Epithelial cell of esophagus (primary cell): ENCODE measurements at regions not wholly inside any gene's neighbourhood (a gene's known extent, or its start where the extent isn't known, plus 50 kb on each side); places are given as distances from the start of the nearest gene placed in this dataset.
"Not testable (repeated sequence)": the region's sequence is repeated elsewhere in the genome, so short reads cannot be mapped to it uniquely, and the experiment has no call there.

ENCODE experiments used
- DNase-seq: peaks from one replicate; pipeline ENCODE4 v3.0.0; 2010; ENCODE audit warnings: low read depth
- H3K4me3 ChIP-seq: 2 replicates; pipeline ENCODE4 v1.5.1; 2011; ENCODE audit warnings: mild to moderate bottlenecking, low read length, control low read depth
- TF ChIP-seq, protein P1 (sequence below): IDR thresholded peaks from 2 replicates; pipeline ENCODE4 v1.5.1; 2011; ENCODE audit warnings: low read depth, mild to moderate bottlenecking, low read length, control low read depth, inconsistent platforms; ENCODE audit not compliant: insufficient read depth; ENCODE audit errors: missing control alignments

DNA sequence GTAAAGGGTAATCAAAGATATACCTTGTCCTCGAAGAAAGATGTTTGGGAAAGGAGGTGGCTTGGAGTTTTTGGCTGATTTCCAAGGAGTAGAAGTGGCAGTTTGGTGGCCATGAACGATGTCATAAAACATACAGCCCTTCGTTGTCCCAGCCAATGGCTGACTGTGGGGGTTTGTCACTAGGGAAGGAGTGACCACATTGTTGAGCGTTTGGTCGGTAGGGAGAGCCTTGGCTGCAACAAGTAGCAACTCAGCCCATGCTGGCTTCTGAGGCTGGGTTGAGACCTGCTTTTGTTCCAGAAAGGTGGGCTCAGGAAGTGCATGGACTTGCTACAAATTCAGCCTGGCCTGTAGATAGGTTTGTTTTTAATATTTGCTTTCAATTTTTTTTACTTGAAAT lies 128.3 kb downstream of the BOD1 start:
- TF ChIP-seq, protein P1, sequence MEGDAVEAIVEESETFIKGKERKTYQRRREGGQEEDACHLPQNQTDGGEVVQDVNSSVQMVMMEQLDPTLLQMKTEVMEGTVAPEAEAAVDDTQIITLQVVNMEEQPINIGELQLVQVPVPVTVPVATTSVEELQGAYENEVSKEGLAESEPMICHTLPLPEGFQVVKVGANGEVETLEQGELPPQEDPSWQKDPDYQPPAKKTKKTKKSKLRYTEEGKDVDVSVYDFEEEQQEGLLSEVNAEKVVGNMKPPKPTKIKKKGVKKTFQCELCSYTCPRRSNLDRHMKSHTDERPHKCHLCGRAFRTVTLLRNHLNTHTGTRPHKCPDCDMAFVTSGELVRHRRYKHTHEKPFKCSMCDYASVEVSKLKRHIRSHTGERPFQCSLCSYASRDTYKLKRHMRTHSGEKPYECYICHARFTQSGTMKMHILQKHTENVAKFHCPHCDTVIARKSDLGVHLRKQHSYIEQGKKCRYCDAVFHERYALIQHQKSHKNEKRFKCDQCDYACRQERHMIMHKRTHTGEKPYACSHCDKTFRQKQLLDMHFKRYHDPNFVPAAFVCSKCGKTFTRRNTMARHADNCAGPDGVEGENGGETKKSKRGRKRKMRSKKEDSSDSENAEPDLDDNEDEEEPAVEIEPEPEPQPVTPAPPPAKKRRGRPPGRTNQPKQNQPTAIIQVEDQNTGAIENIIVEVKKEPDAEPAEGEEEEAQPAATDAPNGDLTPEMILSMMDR = no peak
- H3K4me3 ChIP-seq = no peak overlapping the region
- DNase-seq = no peak

DNA sequence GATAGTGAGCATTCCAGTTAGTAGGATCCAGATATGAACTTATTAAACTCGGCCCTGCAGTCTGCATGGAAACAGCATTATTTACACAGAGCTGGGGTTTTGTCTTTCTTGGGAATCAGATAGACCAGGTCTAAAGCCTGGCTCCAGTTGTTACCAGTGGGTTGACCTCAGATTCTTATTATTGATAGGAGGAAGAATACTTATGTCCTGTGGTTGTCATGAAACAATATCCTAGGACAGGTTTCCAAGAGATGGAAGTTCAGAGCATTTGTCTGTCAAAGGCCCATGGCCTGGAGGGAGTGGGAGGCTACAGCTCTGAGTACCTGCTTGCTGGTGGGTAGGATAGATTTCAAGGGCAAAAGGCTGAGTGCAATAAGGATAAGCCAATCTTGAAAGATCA lies 129.2 kb downstream of the BOD1 start:
- no peak for DNase-seq
- H3K4me3 ChIP-seq = no peak overlapping the region
- TF ChIP-seq, protein P1 = no peak

DNA sequence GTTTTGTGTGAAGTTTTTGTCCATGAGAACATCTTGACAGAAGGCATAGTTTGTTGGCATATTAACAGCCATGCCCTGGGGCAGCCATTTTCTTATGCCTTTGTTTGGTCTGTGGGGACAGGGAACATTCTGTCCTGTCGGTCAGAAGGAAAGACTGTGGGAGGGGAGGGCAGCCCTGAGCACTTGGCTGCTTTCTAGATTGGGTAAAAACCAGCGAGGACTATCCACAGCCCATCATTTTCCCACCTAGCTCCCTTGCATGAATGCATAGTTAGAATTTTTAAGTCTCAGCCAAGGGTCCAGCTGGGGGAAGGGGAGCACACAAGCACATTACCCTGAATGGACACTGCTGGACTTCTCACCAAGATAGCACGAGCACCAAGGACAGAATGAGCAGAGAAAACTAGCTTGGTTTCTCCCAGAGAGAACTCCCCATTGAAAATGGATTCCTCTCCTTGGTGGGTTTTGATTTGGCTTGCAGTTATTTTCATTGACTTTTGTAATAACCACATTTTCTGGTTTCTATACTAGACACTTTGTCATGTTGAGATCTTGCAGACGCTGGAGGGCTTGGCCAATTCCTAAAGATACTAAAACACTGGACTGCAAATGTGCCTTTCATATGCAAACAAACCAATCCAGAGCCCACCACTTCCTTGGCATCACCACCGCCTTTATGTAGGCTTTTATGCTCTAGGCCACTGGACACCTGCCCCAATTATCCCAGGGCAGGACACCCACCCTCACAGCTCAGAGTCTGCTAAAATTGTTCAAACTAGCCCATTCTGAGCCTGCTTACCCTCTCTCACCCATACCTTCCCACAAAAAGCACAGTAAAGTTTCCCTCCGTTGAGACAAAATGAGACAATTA lies 129.9 kb downstream of the BOD1 start:
- TF ChIP-seq, protein P1 = no peak
- DNase-seq = no peak
- H3K4me3 ChIP-seq = no peak overlapping the region

DNA sequence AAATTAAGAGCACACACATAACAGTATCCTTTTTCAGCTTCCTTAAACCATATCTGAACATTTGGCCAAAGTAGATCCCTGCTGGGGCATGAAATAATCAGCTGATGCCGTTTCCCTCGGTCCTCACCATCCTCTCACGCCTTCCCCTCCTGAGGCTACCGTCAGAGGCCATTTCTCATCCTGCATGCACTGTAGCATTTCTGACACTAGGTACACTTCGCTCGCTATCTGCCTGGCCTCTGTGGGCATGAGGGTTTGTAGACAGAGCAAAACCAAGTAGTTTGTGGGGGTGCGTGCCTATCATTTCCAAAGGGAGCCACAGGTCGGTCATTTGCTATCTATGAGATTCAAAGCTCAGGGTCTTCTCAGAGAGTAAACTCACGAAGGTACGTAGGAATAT lies 131.9 kb downstream of the BOD1 start:
- TF ChIP-seq, protein P1 = no peak

DNA sequence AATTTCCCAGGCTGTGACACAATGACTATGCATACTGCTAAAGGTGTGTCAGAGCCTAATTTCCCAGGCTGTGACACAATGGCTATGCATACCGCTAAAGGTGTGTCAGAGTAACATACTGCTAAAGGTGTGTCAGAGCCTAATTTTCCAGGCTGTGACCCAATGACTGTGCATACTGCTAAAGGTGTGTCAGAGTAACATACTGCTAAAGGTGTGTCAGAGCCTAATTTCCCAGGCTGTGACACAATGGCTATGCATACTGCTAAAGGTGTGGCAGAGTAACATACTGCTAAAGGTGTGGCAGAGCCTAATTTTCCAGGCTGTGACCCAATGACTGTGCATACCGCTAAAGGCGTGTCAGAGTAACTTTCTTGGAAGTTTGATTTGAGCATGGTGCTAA lies 132.9 kb downstream of the BOD1 start:
- peak; percentile 86 for DNase-seq

More for the DNA sequence above, 131.9 kb downstream of the BOD1 start:
- H3K4me3 ChIP-seq = no peak overlapping the region
- no peak for DNase-seq

DNA sequence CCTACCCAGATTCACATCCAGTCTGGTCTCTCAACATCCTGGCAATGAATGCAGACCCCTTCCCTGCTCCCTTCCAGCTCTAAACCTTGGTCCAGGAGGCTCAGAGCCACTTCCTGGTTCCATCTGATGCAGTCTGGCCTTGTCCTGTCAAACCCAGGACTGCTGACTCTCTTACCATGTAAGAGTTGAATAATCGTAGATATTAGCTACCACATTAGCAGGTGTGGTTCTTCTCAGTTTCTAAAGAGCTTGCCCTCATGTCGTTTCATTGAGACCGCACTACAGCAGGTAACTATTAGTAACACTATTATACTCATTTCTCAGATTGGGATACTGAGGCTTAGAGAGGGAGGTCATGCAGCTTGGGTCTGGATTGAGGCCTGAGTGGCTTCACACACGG lies 133.3 kb downstream of the BOD1 start:
- no peak for DNase-seq
- TF ChIP-seq, protein P1 = no peak
- no peak overlapping the region for H3K4me3 ChIP-seq

More for the DNA sequence above, 132.9 kb downstream of the BOD1 start:
- H3K4me3 ChIP-seq = not testable (repeated sequence)

DNA sequence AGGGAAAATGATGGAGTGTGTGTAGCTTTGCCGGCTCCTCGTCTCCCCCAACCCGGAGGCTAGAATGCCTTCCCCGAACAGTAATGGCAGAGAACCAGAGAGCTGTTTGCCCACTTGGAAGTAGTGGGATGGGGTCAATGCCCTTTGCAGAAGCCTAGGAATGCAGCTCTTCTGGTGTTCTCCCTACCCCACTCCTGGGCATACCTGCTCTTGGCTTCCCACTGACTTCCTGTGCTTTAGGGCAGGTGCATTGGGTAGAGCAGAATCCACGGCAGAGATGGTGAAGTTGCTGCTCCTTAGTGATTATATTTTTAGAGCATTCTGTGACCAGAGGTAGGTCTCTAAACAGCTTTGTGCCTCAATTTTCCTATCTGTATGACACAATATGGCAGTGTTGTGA lies 134.6 kb downstream of the BOD1 start:
- DNase-seq = no peak
- H3K4me3 ChIP-seq = no peak overlapping the region
- TF ChIP-seq, protein P1 = no peak
